NCI-H2171 treated with DMSO at 0.1 percent for 48 hours (cell line): ENCODE measurements at regions not wholly inside any gene's neighbourhood (a gene's known extent, or its start where the extent isn't known, plus 50 kb on each side); places are given as distances from the start of the nearest gene placed in this dataset.
A peak's percentile ranks its signal among the peaks of the same experiment; 100 is the strongest.

Experiments
- DNase-seq: peaks from one replicate; lab custom pipeline; 2025; lab: John Stamatoyannopoulos, UW

DNA sequence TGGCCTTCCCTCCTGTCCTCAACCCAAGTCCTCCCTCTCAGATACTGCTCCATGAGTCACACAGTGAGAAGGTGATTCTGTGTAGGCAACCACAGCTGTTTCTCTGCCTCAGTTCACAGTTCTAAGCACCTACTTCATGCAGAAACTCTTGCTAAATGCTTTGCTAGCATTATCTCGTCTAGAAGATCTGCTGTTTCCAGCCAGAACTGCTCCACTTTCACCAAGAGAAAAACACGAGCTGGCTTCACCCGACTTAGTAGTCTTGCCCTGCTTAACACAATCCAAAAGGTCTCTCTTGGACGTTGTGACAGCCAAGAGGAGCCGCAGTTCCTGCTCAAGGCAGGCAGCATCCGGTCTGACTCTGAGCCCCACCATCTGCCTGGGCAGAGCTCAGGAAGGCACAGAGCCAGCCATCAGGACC, 272.1 kb downstream of the UACA start:
- no peak for DNase-seq

DNA sequence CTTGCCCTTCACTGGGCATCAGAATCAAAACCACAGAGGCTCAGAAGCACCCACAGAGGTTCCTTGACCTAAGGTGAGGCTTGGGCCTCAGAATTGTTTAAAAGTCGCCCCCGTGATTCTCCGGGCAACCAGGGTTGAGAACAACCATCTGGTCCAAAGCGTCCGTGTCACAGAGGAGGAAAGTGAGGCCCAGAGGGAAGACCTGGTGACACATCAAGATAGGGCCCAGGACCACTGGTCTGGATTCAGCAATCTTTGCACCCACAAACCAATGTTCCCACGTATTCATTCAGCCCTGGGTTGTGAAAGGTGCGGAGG, 272.6 kb downstream of the UACA start:
- DNase-seq = no peak

DNA sequence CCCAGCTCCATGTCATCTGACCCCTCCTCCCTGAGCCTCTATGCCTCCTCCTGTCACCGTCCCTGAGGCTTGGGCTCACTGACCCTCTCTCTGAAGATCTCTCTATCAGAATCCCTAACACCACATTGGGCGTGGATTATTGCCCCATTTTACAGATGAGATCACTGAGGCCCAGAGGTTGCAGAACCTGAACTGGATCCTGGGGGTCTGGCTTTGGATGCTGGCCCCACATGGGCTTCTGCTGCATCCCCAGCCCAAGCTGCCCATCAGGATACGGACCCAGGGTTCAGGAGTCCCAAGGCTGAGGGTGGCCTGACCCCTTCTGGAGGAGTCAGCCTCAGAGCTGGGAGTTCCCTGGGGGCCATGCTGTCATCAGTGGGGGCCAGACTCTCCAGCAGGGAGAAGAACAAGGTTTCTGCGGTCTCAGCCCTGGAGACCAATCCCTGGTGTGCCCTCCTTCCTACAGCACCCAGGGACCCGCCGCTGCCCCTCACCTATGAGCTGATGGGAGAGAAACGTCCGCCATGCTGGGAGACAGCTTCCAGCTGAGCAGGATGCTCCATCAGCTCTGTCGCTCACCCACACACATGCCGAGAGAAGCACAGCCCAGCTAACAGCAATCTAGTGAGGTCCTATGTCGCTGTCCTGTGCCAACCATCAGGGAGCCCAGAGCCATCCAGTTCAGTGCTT, 273.1 kb downstream of the UACA start:
- DNase-seq = no peak

DNA sequence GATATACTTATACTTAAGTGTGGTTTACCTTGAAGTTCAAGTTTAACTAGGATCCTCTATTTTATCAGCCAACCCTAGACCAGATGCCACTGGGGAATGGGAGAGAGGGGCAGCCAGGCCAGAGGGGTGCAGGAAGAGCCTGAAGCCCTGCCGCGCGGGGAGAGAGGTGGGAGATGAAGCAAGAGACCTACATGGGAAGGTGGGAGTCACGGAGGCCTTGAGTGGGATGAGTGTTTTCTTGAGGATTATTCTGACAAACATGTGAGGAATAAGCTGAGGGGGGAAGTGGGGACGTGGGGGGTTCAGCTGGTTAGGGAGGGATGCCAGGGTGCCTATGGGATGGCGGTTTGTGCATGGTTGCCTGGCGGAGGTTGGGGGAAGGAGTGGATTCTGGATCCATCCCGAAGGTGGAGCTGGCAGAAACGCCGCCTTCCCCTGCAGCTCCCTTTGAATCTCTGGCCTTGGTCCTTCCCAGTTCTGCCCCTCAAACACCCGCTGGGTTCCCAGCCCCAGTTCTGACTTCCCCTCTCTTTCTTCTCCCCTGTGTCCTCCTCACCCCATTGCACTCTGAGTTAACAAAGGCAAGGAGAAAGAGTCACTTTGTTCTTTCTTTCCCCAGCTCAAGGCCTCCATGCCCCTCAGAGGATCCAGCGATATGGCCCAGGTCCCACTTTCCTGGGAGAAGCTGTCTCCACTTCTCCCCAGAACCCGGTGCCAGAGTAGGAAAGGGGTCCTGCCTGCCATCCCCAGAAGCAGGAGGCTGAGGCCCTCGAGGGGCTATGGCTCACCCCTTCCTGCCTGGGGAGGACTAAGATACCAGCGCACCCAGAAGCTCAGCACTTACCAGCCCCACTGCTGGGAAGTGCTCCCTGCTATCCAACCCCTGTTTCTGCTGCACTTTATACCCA, 274.2 kb downstream of the UACA start:
- DNase-seq = no peak

DNA sequence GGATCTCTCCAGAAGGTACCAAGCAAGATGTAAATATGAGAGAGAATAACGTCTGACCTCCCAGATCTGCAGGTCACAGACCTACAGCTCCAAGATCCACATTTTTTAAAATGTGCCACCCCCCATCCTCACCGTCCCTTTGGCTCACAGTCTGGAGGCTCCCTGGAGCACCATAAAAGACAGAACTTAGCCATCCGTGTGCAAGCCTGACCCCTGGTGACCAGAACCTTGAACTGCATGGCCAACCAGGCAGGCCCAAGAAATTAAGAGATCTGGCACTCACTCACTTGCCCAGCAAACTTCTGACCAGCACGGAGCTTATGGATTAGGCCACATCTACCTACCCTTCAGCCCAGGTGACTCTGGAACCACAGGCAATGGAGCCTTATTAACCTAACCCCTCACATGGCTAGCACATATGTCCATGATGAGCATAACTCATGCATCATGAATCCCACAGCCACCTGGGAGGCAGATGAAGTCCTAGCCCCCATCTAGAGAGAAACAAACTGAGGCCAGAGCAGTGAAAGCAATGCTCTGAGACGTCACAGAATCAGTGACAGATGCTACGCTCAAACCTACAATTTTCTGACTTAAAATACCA, 275.3 kb downstream of the UACA start:
- DNase-seq = peak; percentile 54

DNA sequence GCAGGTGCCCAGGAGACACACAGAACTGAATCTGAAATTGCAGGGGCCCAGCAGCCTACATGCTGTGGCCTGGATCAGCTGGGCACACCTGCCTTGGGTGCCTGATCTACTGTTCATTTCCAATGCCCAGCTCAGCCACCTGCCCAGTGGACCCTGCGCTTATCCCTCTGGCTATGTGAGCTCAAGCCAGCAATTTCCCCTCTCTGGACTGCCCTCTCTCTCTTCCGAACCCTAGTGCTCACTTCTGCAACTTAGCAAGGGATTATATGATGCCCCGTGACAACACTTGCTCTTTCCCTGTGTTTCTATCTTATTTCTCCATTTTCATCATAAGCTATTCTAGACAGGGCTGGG, 276.0 kb downstream of the UACA start:
- no peak for DNase-seq

DNA sequence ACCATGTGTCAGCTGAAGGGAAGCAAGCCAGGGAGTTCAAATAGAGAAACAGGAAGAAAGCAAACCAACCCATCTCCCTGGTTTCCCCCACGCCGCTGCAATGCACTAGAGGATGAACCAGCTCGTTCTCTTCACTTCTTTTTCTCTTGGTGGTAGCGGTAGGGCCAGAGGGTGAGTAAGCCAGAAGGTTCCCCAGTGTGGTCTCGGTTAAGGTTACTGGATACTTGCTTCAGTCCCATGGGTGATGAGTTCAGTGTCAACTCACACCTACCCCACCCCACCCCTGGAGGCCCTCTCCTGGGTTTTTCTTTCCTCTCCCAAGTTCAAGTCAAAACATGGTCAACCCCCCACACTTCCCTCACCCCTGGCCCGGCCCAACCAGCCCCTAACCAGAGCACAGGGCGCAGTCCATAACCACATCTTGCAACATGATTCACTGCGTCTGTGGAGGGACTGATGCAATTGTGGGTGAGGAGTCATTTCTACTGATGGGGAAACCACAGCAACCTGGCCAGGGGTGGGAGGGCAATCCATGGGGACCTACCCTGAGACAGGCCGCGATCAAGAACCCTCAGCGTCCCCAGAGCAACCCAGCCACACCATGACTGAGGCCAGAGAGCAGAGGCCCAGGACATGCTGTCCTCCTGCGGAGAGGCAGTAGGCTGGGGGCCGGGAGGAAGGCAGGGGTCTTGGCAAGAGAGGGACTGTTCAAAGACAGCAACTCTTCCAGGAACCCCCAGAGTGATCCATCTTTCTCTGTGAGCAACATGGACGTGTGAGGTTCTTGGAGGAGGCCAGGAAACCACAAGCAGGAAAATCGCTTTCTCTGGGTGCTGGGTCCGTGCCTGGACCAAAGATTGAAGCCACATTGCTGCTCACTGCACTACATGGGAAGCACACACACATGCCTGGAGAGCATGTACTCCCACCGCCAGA, 276.6 kb downstream of the UACA start:
- no peak for DNase-seq

DNA sequence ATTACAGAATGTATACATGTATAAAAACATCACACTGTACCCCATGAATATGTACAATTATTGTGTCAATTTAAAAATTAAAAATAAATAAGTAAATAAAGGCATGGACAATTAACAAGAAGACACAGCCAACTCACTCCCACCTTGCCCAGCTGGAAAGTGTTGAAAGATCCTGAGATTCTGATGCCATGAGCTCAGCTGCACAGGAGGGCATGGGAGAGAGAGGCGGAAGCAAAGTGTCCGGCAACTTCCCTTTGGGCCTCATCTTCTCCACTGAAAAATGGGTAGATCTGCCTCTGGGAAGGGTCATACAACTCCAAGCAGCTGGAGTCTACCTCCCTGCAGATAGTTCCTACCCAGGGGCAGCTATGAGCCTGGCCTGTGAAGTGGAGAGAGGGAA, 277.3 kb downstream of the UACA start:
- no peak for DNase-seq

DNA sequence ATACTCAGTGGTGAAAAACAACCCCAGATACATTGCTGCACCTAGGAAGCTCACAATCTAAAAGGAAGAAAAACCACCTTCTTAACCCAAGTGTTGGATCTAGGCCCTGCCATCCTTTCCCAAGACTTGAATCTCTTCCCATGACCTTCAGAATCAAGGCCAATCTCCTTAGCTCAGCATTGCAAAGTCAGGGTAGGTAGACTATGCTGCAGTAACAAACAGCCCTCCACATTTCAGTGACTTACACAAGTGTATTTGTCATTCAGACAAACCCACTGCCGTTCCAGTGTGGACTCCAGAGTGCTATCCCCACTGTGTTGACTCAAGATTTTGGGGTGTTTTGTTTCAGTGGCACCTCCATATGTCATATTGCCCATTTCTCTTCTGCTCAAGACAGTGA, 278.4 kb downstream of the UACA start:
- DNase-seq = no peak

DNA sequence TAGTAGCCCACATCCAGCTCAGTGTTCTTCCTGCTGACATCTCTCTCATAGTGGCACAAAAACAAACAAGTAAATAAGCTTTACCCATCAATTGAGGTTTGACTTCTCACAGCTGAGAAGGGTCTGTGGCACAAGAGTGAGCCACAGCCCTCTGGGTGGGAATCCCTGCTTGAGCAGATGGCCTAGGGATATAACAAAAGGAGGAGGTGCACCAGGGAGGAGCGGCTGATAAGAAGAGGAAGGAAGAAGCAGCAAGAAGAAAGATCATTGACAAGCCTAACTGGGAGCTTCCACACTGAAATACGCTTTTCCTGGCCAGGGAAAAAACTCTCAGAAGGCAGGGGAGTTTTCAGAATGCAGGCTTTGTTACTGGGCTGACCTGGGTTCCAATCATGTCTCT, 279.8 kb downstream of the UACA start:
- no peak for DNase-seq

DNA sequence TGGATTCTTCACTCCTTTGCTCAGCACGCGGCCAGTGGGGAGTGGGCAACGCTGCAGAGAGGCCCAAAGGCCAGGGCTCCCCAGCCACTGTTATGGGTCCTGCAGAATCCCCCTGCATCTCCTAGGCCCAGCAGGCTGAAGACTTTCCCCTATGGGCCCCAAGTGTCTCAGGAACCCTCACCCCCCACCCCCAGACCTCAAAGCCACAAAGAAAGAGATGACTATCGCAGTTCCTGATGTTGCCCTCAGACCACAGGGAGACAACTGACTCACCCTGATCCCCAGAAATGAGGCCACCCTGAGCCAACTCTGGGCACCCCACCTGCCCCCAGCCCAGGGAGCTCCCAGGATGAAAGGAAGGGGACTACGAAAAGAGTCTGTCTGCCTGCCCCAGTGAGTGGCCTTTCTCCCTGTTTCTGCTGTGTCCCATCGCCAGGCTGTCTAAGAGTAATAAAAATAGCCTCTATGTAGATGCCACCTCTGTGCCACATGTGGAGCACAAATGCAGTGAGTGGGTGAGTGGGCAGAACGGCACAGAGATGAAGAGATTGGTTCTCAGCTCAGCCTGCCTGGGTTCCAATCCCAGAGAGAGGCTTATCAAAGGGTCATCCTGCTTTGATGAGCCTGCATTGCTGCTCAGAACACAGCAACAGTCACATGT, 283.0 kb downstream of the UACA start:
- no peak for DNase-seq

DNA sequence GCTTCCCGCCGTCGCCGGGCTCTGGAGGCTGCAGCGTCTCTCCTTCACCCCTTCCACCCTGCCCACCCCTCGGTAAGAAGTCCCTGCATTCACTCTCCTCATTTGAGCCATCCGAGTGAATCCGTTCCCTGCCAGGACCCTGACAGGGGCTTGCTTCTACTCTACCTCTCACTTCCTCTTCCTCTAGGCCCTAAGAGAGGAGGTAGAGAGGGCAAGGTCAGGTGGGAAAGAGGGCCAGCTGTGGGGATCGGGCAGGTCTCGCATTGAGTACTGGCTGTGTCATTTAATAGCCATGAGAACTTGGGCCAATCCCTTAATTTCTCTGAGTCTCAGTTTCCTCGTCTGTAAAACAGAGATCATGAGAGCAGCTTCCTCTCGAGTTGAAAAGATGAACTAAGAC, 283.6 kb downstream of the UACA start:
- no peak for DNase-seq

DNA sequence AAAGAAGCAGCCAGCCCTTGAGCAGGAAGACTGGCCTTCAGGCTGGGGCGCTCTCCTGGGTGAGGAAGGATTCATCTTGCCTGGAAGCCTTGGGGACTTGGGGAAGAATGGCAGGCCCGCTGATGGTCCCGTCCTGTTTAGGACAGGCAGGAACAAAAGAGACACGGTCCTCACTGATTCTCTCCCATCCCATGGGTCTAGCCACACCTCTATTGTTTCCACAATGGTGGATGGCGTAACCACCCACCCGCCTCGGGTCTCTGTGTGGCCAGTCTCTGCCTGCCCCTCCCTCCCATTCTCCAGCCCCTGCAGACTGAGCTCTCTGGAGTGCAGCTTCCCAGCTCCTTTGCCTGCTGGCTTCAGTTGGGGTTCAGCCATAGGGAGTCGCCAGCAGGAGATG, 284.3 kb downstream of the UACA start:
- DNase-seq = no peak

DNA sequence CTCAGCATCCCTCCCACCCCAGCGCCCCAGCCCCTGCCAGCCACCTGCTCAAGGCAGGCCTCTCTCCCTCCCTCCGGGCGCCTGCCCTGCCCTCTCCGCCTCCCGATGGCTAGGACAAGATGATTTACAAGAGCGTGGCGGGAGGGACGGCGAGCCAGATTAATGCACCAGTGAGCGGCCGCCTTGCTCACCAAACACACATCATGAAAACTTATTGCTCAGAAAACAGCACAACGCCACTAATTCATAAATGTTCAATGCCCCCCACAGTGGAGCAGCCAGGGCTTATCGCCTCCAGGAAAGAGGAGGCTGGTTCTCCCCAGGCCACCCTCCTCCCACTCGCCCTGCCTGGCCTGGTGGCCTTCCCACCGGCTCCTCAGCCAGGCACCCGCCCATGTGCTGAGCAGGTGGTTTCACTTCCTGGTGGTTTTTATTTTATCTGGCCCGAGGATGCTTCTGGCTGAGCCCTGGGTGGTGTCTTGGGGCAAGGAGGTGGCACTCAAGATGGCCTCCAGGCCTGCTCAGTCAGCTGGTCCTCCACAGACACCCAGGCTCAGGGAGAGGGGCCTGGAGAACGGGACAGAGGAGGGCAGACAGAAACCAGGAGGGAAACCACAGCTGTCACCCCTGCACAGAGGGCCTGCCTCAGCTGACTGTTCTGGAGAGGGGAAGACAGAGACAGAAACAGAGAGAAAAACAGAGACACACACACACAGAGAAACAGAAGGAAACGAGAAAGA, 284.9 kb downstream of the UACA start:
- DNase-seq = no peak

DNA sequence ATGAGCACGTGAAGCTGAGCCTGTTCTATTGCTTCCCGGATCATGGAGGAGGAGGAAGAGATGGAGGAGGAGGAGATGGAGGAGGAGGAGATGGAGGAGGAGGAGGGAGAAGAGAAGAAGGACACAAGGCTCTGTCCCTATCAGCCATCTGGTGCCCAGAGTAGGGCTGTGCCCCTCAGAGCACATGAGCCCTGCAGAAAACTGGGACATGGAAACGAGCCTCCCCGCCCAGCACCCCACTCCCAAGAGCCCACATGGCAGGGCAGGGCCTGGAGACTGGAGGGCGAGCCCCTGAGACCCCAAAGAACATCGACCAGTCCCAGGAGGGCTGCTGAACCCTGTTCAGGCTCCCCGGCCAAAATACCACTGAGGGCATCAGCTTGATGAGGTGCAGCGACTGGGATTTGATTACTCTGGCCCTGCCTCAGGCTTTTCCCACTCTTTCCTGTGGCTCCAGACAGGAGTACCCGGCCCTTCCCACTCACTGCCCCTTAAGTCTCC, 285.6 kb downstream of the UACA start:
- no peak for DNase-seq

DNA sequence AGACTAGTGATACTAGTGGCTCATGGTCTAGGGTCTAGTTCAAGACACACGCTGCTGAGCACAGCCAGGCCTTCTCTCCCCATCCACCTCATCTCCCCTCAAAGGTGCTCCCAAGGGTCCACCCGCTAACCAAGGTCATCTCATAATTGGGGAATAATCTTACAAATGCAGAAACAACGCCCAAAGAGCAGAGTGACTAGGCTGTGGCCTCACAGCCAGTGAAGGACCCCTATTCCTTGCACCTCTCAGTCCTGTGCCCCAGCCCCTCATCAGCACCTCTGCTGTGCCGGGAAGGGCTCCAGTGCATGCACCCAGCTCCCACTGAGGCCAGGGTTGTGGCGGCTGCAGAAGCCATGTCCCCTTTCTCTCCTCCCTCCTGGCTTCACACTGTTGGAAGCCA, 286.9 kb downstream of the UACA start:
- no peak for DNase-seq

DNA sequence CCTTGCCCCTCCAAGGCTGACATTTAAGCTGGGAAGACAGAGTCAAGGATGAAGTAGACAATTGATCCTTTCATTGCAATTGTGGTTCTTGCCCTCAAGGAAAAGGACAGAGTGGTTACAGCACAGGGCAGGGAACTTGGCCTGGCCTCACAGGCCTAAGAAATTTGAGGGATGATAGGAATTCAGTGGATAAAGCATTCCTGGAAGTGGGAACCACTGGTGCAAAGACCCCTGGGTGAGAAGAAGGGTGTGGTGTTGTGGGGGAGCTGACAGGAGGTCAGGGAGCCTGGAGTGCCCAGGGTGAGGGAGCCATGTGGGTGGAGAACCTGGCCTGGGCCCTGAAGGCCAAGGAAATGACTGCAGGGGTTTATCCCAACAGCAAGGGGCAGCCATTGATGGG, 287.4 kb downstream of the UACA start:
- no peak for DNase-seq

DNA sequence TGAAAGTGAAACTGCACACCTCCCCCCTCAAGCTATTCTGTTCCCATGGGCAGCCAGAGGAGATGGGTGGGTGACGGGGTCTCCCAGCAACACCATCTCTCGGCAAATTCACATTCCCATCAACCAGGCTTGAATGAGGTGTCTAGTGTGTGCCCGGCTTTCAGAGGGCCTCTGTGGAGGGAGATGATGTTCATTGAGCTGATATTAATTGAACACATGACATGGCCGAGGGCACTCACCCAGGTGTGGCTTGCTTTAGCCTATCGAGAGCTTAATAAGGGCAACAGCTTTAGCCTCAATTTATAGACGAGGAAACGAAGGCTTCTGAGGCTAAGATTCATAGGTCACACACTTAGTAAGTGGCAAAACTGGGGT, 288.0 kb downstream of the UACA start:
- DNase-seq = no peak

DNA sequence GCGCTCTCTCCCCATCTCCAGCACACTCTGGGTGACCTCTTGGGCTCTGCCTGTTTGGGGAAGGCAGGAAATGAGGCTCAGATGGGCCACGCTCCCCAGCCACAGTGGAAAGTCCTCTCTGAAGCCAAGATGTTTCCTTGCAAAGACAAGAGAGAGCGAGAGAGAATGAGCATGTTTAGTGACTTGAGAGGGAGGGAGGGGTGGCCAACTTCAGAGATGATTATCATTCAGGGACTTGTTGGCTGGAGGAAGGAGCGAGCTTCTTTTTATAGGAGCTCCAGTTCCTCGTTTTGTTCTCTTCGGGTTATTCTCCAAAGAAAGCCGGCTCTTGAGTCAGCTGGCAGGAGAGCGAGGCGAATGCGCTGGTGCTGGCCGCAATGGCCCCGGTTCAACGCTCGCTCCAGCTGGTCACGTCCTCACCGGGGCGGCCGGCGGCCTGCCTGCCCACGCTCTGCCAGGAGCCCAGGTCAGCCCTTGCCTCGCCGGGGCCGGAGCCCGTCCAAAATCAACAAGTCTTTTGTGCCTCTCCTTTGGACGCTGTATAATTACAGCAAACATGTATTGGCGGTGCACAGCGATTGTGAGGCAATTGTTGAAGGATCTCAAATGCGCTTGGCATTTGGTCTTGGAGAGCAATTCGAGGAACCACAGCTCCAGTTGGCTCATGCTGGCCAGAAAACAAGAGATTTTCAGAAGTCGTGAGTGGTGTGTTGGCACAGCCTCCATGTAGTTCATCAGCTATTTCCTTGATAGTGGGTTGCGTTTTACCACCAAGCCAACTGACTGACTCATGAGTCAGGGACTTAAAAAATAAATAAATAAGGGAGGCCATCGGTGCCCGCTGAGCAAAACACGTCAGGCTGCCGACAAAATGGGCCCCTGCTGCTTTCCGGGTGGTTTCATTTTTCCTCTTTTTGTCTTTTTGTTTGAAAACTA, 288.6 kb downstream of the UACA start:
- no peak for DNase-seq
